Nephron (organoid): ENCODE measurements at regions not wholly inside any gene's neighbourhood (a gene's known extent, or its start where the extent isn't known, plus 50 kb on each side); places are given as distances from the start of the nearest gene placed in this dataset.

ENCODE experiments used
- H3K27ac Mint-ChIP-seq, 3 experiments: 2 replicates each; pipeline ENCODE4 v1.8.0; 2020; ENCODE audit warnings: mixed read lengths in 3 of 3, mild to moderate bottlenecking in 2 of 3, moderate library complexity in 1 of 3
- H3K27me3 Mint-ChIP-seq: 2 replicates; pipeline ENCODE4 v1.8.0; 2021; ENCODE audit warnings: low read depth, mild to moderate bottlenecking, moderate library complexity, mixed read lengths
- H3K36me3 Mint-ChIP-seq: 2 replicates; pipeline ENCODE4 v1.8.0; 2020; ENCODE audit warnings: low read depth, mixed read lengths
- H3K4me1 Mint-ChIP-seq: 2 replicates; pipeline ENCODE4 v1.8.0; 2020; ENCODE audit warnings: mixed read lengths
- H3K4me3 Mint-ChIP-seq, 3 experiments: 2 replicates each; pipeline ENCODE4 v1.8.0; 2020; ENCODE audit warnings: mild to moderate bottlenecking in 3 of 3, mixed read lengths in 3 of 3, moderate library complexity in 2 of 3
- H3K9me3 Mint-ChIP-seq: 2 replicates; pipeline ENCODE4 v1.8.0; 2020; ENCODE audit warnings: mixed read lengths
- CTCF ChIP-seq, 3 experiments: fragments of 200-600 bp; sonication (generic); IDR thresholded peaks; one replicate each; pipeline ENCODE4 v1.5.0; 2021; ENCODE audit warnings: antibody characterized with exemption in 3 of 3; ENCODE audit not compliant: unreplicated experiment in 3 of 3

GRCh38 chr11:110779108-110779507, 66.9 kb upstream of the ARHGAP20 start:
- H3K27ac Mint-ChIP-seq: no peak overlapping the region
- no peaks in the 10 kb centered on the region for H3K27me3 Mint-ChIP-seq
- no peaks in the 10 kb centered on the region for H3K4me1 Mint-ChIP-seq
- H3K4me3 Mint-ChIP-seq: no peak overlapping the region
- TF ChIP-seq CTCF (IDR thresholded peaks at IDR 0.05; ENCODE audit: unreplicated experiment in 3 of 3): no peak
- peaks cover 9% of the 10 kb centered on the region for H3K9me3 Mint-ChIP-seq
- no peaks in the 10 kb centered on the region for H3K36me3 Mint-ChIP-seq

GRCh38 chr11:110778343-110778742, 66.1 kb upstream of the ARHGAP20 start:
- TF ChIP-seq CTCF (IDR thresholded peaks at IDR 0.05; ENCODE audit: unreplicated experiment in 3 of 3): no peak
- Mint-ChIP-seq H3K27me3 (no peaks in the 10 kb centered on the region), H3K27ac (no peak overlapping the region)

GRCh38 chr11:110777775-110778174, 65.5 kb upstream of the ARHGAP20 start:
- Mint-ChIP-seq H3K36me3 (no peaks in the 10 kb centered on the region), H3K4me1 (no peaks in the 10 kb centered on the region), H3K27me3 (no peaks in the 10 kb centered on the region), H3K27ac (no peak overlapping the region), H3K9me3 (peaks cover 9% of the 10 kb centered on the region), H3K4me3 (no peak overlapping the region)
- TF ChIP-seq CTCF (IDR thresholded peaks at IDR 0.05; ENCODE audit: unreplicated experiment in 3 of 3): no peak

More at GRCh38 chr11:110778343-110778742, 66.1 kb upstream of the ARHGAP20 start:
- Mint-ChIP-seq H3K9me3 (peaks cover 9% of the 10 kb centered on the region), H3K36me3 (no peaks in the 10 kb centered on the region), H3K4me1 (no peaks in the 10 kb centered on the region), H3K4me3 (no peak overlapping the region)

- Mint-ChIP-seq H3K27me3 (no peaks in the 10 kb centered on the region), H3K4me3 (no peak overlapping the region), H3K36me3 (no peaks in the 10 kb centered on the region), H3K27ac (no peak overlapping the region), H3K9me3 (peaks cover 11% of the 10 kb centered on the region), H3K4me1 (no peaks in the 10 kb centered on the region)
- no peak for TF ChIP-seq CTCF (IDR thresholded peaks at IDR 0.05; ENCODE audit: unreplicated experiment in 3 of 3)
Measured at GRCh38 chr11:110776081-110776480, 63.8 kb upstream of the ARHGAP20 start.

- Mint-ChIP-seq H3K4me1 (no peaks in the 10 kb centered on the region), H3K27me3 (no peaks in the 10 kb centered on the region), H3K27ac (no peak overlapping the region), H3K4me3 (no peak overlapping the region), H3K9me3 (peaks cover 11% of the 10 kb centered on the region), H3K36me3 (no peaks in the 10 kb centered on the region)
- TF ChIP-seq CTCF (IDR thresholded peaks at IDR 0.05; ENCODE audit: unreplicated experiment in 3 of 3): no peak
Measured at GRCh38 chr11:110774138-110775014, 62.1 kb upstream of the ARHGAP20 start.

- TF ChIP-seq CTCF (IDR thresholded peaks at IDR 0.05; ENCODE audit: unreplicated experiment in 3 of 3): no peak
- Mint-ChIP-seq H3K36me3 (no peaks in the 10 kb centered on the region), H3K4me3 (no peak overlapping the region), H3K27ac (no peak overlapping the region), H3K9me3 (peaks cover 5% of the 10 kb centered on the region), H3K4me1 (no peaks in the 10 kb centered on the region), H3K27me3 (no peaks in the 10 kb centered on the region)
Measured at GRCh38 chr11:110773442-110773841, 61.2 kb upstream of the ARHGAP20 start.
